ENCODE measurements at regions not wholly inside any gene's neighbourhood (a gene's known extent, or its start where the extent isn't known, plus 50 kb on each side); places are given as distances from the start of the nearest gene placed in this dataset.
A peak's percentile ranks its signal among the peaks of the same experiment; 100 is the strongest.

DNA sequence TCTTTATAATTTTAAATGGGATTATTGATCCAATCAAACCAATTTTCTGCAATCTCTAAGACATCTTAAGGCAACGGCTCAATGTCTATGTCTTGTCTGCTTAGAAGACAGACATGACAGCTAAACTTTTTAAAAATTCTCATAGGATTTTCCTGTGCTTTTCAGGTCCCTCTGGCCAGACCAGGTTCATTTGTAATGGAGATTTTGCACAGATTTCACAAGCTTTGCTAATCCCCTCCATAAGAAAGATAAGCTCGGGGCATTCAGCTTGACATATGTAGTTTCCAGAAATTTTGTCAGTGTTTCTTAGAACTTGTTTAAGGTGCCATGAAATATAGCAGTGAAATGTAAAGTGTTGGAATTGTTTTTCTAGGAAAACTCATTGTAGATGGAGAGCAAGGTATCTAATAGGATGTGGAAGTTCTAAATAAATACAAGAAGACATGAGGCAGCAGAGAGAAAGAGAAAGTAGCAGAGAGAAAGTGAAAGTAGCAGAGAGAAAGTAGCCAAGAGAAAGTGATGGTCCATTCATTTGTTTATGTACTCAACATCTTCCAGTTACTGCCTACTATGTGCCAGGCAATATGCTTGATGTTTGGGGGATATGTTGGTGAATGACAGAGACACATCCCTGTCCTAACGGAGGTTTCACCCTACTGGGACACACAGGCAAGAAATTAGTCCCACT is 219.1 kb upstream of the ARHGAP42 start:
- Histone ChIP-seq H3K9me3 (ENCODE audit: control insufficient read depth, insufficient read depth, low read length) (no peaks in the 10 kb centered on the region), H3K36me3 (ENCODE audit: control insufficient read depth, insufficient read depth, low read length) (no peaks in the 10 kb centered on the region), H3K4me1 (ENCODE audit: control insufficient read depth, insufficient read depth, low read length) (no peaks in the 10 kb centered on the region), H3K27me3 (ENCODE audit: control insufficient read depth, insufficient read depth, low read length) (no peaks in the 10 kb centered on the region), H3K27ac (ENCODE audit: low read depth, low read length) (no peak overlapping the region), H3K4me3 (ENCODE audit: low read depth, low read length) (no peak overlapping the region)
- WGBS (ENCODE audit: insufficient coverage) = no CpG with 5 or more reads among the region's 3 CpGs
- no peak for DNase-seq (ENCODE audit: low read depth in 4 of 6, low spot score in 6 of 6)

GRCh38 chr11:100469835-100470234 is 217.3 kb upstream of the ARHGAP42 start:
- Histone ChIP-seq H3K4me1 (ENCODE audit: control insufficient read depth, insufficient read depth, low read length) (no peaks in the 10 kb centered on the region), H3K27ac (ENCODE audit: low read depth, low read length) (no peak overlapping the region), H3K36me3 (ENCODE audit: control insufficient read depth, insufficient read depth, low read length) (no peaks in the 10 kb centered on the region), H3K9me3 (ENCODE audit: control insufficient read depth, insufficient read depth, low read length) (no peaks in the 10 kb centered on the region), H3K27me3 (ENCODE audit: control insufficient read depth, insufficient read depth, low read length) (no peaks in the 10 kb centered on the region), H3K4me3 (ENCODE audit: low read depth, low read length) (no peak overlapping the region)
- peak in 1 of 6 donors; percentile 28 for DNase-seq (ENCODE audit: low read depth in 4 of 6, low spot score in 6 of 6)
- 54% methylated on average over 2 of the region's 2 CpGs for WGBS (ENCODE audit: insufficient coverage)

DNA sequence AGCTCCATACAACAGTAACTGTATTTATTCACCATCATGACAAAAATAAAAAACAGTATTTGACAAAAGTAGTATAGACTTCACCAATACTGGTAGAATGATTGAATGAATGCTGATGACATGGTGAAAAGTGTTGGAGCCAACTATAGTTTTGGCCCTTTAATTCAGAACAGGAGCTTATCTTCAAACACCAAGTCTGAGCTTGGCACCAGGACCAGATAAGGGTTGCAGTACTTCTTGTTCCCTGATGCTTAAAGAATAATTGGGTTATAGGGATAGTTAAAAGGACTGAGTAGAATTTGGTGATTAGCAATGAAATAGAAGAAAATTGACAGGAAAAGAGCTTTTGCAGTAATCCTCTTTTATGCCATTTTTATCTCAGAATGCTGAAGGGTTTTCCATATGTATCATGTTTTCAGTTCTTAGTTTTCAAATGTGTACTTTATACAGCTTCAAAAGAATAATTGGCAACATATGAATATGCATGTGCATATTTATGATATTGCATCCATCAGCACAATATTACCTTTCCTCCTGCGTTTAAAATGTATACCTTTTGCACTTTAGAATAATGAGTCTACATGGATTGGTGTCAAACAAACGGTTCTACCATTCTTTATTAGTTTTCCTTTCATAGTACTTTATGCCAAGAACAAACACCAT is 214.2 kb upstream of the ARHGAP42 start:
- H3K4me3 ChIP-seq (ENCODE audit: low read depth, low read length) = no peak overlapping the region
- no peaks in the 10 kb centered on the region for H3K27me3 ChIP-seq (ENCODE audit: control insufficient read depth, insufficient read depth, low read length)
- H3K36me3 ChIP-seq (ENCODE audit: control insufficient read depth, insufficient read depth, low read length) = no peaks in the 10 kb centered on the region
- no peaks in the 10 kb centered on the region for H3K9me3 ChIP-seq (ENCODE audit: control insufficient read depth, insufficient read depth, low read length)
- peak in 1 of 6 donors; percentile 9 for DNase-seq (ENCODE audit: low read depth in 4 of 6, low spot score in 6 of 6)
- no peaks in the 10 kb centered on the region for H3K4me1 ChIP-seq (ENCODE audit: control insufficient read depth, insufficient read depth, low read length)
- no peak overlapping the region for H3K27ac ChIP-seq (ENCODE audit: low read depth, low read length)
- WGBS (ENCODE audit: insufficient coverage) = no CpG with 5 or more reads among the region's 2 CpGs

- Histone ChIP-seq H3K36me3 (ENCODE audit: control insufficient read depth, insufficient read depth, low read length) (no peaks in the 10 kb centered on the region), H3K4me3 (ENCODE audit: low read depth, low read length) (no peak overlapping the region), H3K27me3 (ENCODE audit: control insufficient read depth, insufficient read depth, low read length) (no peaks in the 10 kb centered on the region), H3K9me3 (ENCODE audit: control insufficient read depth, insufficient read depth, low read length) (no peaks in the 10 kb centered on the region), H3K27ac (ENCODE audit: low read depth, low read length) (no peak overlapping the region), H3K4me1 (ENCODE audit: control insufficient read depth, insufficient read depth, low read length) (no peaks in the 10 kb centered on the region)
- DNase-seq (ENCODE audit: low read depth in 4 of 6, low spot score in 6 of 6) = no peak
- WGBS (ENCODE audit: insufficient coverage) = no CpG with 5 or more reads among the region's 1 CpG
Measured at GRCh38 chr11:100473390-100473740, 213.7 kb upstream of the ARHGAP42 start.

GRCh38 chr11:100484948-100485347 is 202.1 kb upstream of the ARHGAP42 start:
- 86% methylated on average over 1 of the region's 2 CpGs for WGBS (ENCODE audit: insufficient coverage)
- H3K27me3 ChIP-seq (ENCODE audit: control insufficient read depth, insufficient read depth, low read length) = no peaks in the 10 kb centered on the region
- no peaks in the 10 kb centered on the region for H3K4me1 ChIP-seq (ENCODE audit: control insufficient read depth, insufficient read depth, low read length)
- H3K27ac ChIP-seq (ENCODE audit: low read depth, low read length) = no peak overlapping the region
- no peak overlapping the region for H3K4me3 ChIP-seq (ENCODE audit: low read depth, low read length)
- H3K36me3 ChIP-seq (ENCODE audit: control insufficient read depth, insufficient read depth, low read length) = no peaks in the 10 kb centered on the region
- DNase-seq (ENCODE audit: low read depth in 4 of 6, low spot score in 6 of 6) = no peak
- H3K9me3 ChIP-seq (ENCODE audit: control insufficient read depth, insufficient read depth, low read length) = peaks cover 8% of the 10 kb centered on the region

- Histone ChIP-seq H3K27ac (ENCODE audit: low read depth, low read length) (no peak overlapping the region), H3K27me3 (ENCODE audit: control insufficient read depth, insufficient read depth, low read length) (no peaks in the 10 kb centered on the region), H3K36me3 (ENCODE audit: control insufficient read depth, insufficient read depth, low read length) (no peaks in the 10 kb centered on the region), H3K4me3 (ENCODE audit: low read depth, low read length) (no peak overlapping the region), H3K9me3 (ENCODE audit: control insufficient read depth, insufficient read depth, low read length) (peaks cover 3% of the 10 kb centered on the region), H3K4me1 (ENCODE audit: control insufficient read depth, insufficient read depth, low read length) (no peaks in the 10 kb centered on the region)
- WGBS (ENCODE audit: insufficient coverage) = no CpG with 5 or more reads among the region's 3 CpGs
- no peak for DNase-seq (ENCODE audit: low read depth in 4 of 6, low spot score in 6 of 6)
Measured at GRCh38 chr11:100498780-100499179, 188.3 kb upstream of the ARHGAP42 start.

GRCh38 chr11:100501450-100501849 is 185.6 kb upstream of the ARHGAP42 start:
- Histone ChIP-seq H3K4me1 (ENCODE audit: control insufficient read depth, insufficient read depth, low read length) (no peaks in the 10 kb centered on the region), H3K27me3 (ENCODE audit: control insufficient read depth, insufficient read depth, low read length) (no peaks in the 10 kb centered on the region), H3K36me3 (ENCODE audit: control insufficient read depth, insufficient read depth, low read length) (no peaks in the 10 kb centered on the region), H3K4me3 (ENCODE audit: low read depth, low read length) (no peak overlapping the region), H3K27ac (ENCODE audit: low read depth, low read length) (no peak overlapping the region), H3K9me3 (ENCODE audit: control insufficient read depth, insufficient read depth, low read length) (peaks cover 3% of the 10 kb centered on the region)
- no peak for DNase-seq (ENCODE audit: low read depth in 4 of 6, low spot score in 6 of 6)
- WGBS (ENCODE audit: insufficient coverage) = no CpG with 5 or more reads among the region's 2 CpGs

DNA sequence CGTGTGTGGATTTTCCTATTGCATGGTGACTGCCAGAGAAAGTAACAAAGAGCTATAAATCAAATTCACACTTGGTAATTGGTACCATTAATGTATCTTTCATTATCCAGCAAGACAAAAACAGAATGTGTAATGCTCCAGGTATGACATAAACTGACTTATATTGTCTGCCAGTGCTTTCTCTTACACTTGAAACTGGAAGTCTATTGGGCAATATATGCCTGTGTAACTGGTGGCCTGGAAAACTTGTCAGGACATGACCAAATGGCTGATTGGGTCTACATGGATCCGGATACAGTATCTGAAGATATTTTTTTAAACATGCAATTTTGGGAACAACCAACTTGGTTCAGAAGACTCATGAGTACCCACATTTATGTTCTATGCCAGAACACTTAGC is 174.6 kb upstream of the ARHGAP42 start:
- Histone ChIP-seq H3K36me3 (ENCODE audit: control insufficient read depth, insufficient read depth, low read length) (no peaks in the 10 kb centered on the region), H3K9me3 (ENCODE audit: control insufficient read depth, insufficient read depth, low read length) (no peaks in the 10 kb centered on the region), H3K27ac (ENCODE audit: low read depth, low read length) (no peak overlapping the region), H3K4me3 (ENCODE audit: low read depth, low read length) (no peak overlapping the region), H3K27me3 (ENCODE audit: control insufficient read depth, insufficient read depth, low read length) (no peaks in the 10 kb centered on the region), H3K4me1 (ENCODE audit: control insufficient read depth, insufficient read depth, low read length) (no peaks in the 10 kb centered on the region)
- no CpG with 5 or more reads among the region's 2 CpGs for WGBS (ENCODE audit: insufficient coverage)
- no peak for DNase-seq (ENCODE audit: low read depth in 4 of 6, low spot score in 6 of 6)

GRCh38 chr11:100515087-100515486 is 172.0 kb upstream of the ARHGAP42 start:
- no peak for DNase-seq (ENCODE audit: low read depth in 4 of 6, low spot score in 6 of 6)
- no peak overlapping the region for H3K27ac ChIP-seq (ENCODE audit: low read depth, low read length)
- H3K4me3 ChIP-seq (ENCODE audit: low read depth, low read length) = no peak overlapping the region
- no peaks in the 10 kb centered on the region for H3K4me1 ChIP-seq (ENCODE audit: control insufficient read depth, insufficient read depth, low read length)
- peaks cover 2% of the 10 kb centered on the region for H3K9me3 ChIP-seq (ENCODE audit: control insufficient read depth, insufficient read depth, low read length)
- no peaks in the 10 kb centered on the region for H3K27me3 ChIP-seq (ENCODE audit: control insufficient read depth, insufficient read depth, low read length)
- H3K36me3 ChIP-seq (ENCODE audit: control insufficient read depth, insufficient read depth, low read length) = no peaks in the 10 kb centered on the region

GRCh38 chr11:100525197-100525596 is 161.9 kb upstream of the ARHGAP42 start:
- H3K36me3 ChIP-seq (ENCODE audit: control insufficient read depth, insufficient read depth, low read length) = no peaks in the 10 kb centered on the region
- H3K4me3 ChIP-seq (ENCODE audit: low read depth, low read length) = no peak overlapping the region
- 100% methylated on average over 2 of the region's 4 CpGs for WGBS (ENCODE audit: insufficient coverage)
- no peak overlapping the region for H3K27ac ChIP-seq (ENCODE audit: low read depth, low read length)
- H3K4me1 ChIP-seq (ENCODE audit: control insufficient read depth, insufficient read depth, low read length) = no peaks in the 10 kb centered on the region
- DNase-seq (ENCODE audit: low read depth in 4 of 6, low spot score in 6 of 6) = no peak
- peaks cover 6% of the 10 kb centered on the region for H3K9me3 ChIP-seq (ENCODE audit: control insufficient read depth, insufficient read depth, low read length)
- H3K27me3 ChIP-seq (ENCODE audit: control insufficient read depth, insufficient read depth, low read length) = no peaks in the 10 kb centered on the region
